ENCODE measurements at regions not wholly inside any gene's neighbourhood (a gene's known extent, or its start where the extent isn't known, plus 50 kb on each side); places are given as distances from the start of the nearest gene placed in this dataset.

DNA sequence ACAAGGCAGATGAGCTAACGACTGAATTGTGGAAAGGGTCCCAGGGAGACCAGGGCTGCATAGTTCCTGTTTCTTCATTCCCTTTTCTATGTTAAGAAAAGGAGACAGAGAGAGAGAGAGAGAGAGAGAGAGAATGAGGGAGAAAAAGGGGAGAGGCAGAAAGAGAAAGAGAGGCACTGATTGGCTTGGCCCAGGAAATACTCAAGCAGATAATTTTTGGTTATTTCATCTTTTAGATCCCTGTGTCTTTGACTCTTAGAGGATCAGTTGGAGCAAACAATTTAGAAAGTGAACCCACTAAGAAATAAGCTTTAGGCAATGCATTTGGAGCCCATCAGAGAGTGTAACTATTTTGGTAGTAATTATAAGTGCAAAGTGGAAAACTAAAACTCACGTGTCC lies 103.4 kb downstream of the CEP44 start:
- no TSS peak for BruUV-seq (replicated peaks)
- CTCF ChIA-PET: no interaction called here
- Histone ChIP-seq H4K8ac (ENCODE audit: low read depth in 2 of 2, low read length in 2 of 2) (no peak overlapping the region), H3K27me3 (ENCODE audit: control insufficient read depth, insufficient read depth, low read length) (no peaks in the 10 kb centered on the region), H4K91ac (ENCODE audit: insufficient read depth, low read depth, low read length) (no peak overlapping the region), H3K18ac (ENCODE audit: low read depth, low read length) (no peak overlapping the region), H3K14ac (replicated peaks; ENCODE audit: low read depth, low read length) (no peak overlapping the region), H3K9me1 (ENCODE audit: insufficient read depth, low read length) (no peaks in the 10 kb centered on the region), H3K9me3 (ENCODE audit: control insufficient read depth, insufficient read depth, low read length) (no peaks in the 10 kb centered on the region), H3K27ac (ENCODE audit: insufficient read depth, low read length) (no peak overlapping the region), H2AK5ac (ENCODE audit: low read depth, low read length) (no peak overlapping the region), H3K4ac (ENCODE audit: low read depth, low read length) (no peak overlapping the region), H2BK15ac (ENCODE audit: low read depth, low read length) (no peak overlapping the region), H3K4me2 (ENCODE audit: low read depth, low read length) (no peak overlapping the region), H4K5ac (ENCODE audit: low read depth, low read length) (no peak overlapping the region), H3K4me3 (ENCODE audit: insufficient read depth, low read depth, low read length) (no peak overlapping the region), H2BK120ac (ENCODE audit: low read depth, low read length) (no peak overlapping the region), H3K9ac (ENCODE audit: low read depth, low read length) (no peak overlapping the region), H2AK9ac (replicated peaks; ENCODE audit: low read depth, low read length, poor library complexity) (no peak overlapping the region), H2BK5ac (ENCODE audit: low read depth, low read length, poor library complexity, severe bottlenecking) (no peak overlapping the region), H3K79me1 (ENCODE audit: low read depth in 1 of 2, low read length in 2 of 2) (no peaks in the 10 kb centered on the region), H3K23ac (ENCODE audit: low read depth, low read length) (no peak overlapping the region), H3K4me1 (ENCODE audit: control insufficient read depth, insufficient read depth, low read length) (no peaks in the 10 kb centered on the region), H4K20me1 (ENCODE audit: insufficient read depth, low read length) (no peaks in the 10 kb centered on the region), H3K36me3 (ENCODE audit: control insufficient read depth, insufficient read depth, low read length) (no peaks in the 10 kb centered on the region), H2AFZ (replicated peaks; ENCODE audit: low read length, poor library complexity) (no peak overlapping the region), H3K56ac (ENCODE audit: extremely low read depth, insufficient read depth, low read length) (no peak overlapping the region), H2BK20ac (ENCODE audit: low read depth, low read length) (no peak overlapping the region)
- no peak for TF ChIP-seq RAD21 (IDR thresholded peaks at IDR 0.05; ENCODE audit: low read length)
- TF ChIP-seq, protein P1, sequence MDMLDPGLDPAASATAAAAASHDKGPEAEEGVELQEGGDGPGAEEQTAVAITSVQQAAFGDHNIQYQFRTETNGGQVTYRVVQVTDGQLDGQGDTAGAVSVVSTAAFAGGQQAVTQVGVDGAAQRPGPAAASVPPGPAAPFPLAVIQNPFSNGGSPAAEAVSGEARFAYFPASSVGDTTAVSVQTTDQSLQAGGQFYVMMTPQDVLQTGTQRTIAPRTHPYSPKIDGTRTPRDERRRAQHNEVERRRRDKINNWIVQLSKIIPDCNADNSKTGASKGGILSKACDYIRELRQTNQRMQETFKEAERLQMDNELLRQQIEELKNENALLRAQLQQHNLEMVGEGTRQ (IDR thresholded peaks at IDR 0.05; ENCODE audit: low read depth, low read length): no peak
- no peak for TF ChIP-seq SMC3 (IDR thresholded peaks at IDR 0.05; ENCODE audit: low read depth, low read length)
- TF ChIP-seq NFE2L2 (IDR thresholded peaks at IDR 0.05; ENCODE audit: low read depth, low read length): no peak
- TF ChIP-seq MAZ (IDR thresholded peaks at IDR 0.05; ENCODE audit: borderline replicate concordance, low read depth, low read length): no peak
- no peak for TF ChIP-seq RCOR1 (IDR thresholded peaks at IDR 0.05; ENCODE audit: insufficient replicate concordance, low read length)
- TF ChIP-seq RFX5 (IDR thresholded peaks at IDR 0.05; ENCODE audit: low read depth, low read length): no peak
- no peak for TF ChIP-seq CEBPB (IDR thresholded peaks at IDR 0.05; ENCODE audit: low read depth, low read length)
- TF ChIP-seq MAFK (IDR thresholded peaks at IDR 0.05; ENCODE audit: low read depth, low read length): no peak
- no peak for TF ChIP-seq POLR2A (IDR thresholded peaks at IDR 0.05; ENCODE audit: low read depth, low read length)
- TF ChIP-seq, protein P2, sequence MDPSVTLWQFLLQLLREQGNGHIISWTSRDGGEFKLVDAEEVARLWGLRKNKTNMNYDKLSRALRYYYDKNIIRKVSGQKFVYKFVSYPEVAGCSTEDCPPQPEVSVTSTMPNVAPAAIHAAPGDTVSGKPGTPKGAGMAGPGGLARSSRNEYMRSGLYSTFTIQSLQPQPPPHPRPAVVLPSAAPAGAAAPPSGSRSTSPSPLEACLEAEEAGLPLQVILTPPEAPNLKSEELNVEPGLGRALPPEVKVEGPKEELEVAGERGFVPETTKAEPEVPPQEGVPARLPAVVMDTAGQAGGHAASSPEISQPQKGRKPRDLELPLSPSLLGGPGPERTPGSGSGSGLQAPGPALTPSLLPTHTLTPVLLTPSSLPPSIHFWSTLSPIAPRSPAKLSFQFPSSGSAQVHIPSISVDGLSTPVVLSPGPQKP (IDR thresholded peaks at IDR 0.05; ENCODE audit: borderline replicate concordance, low read depth, low read length): no peak
- WGBS, 2 experiments (ENCODE audit: extremely low coverage in 2 of 2, insufficient read length in 1 of 2): no CpG with 5 or more reads among the region's 2 CpGs
- no peak for DNase-seq
- POLR2A ChIA-PET (ENCODE audit: unreplicated experiment): no interaction called here
- in situ Hi-C loops (cut with MboI; ENCODE audit: low sequenced_read_pairs) (no loop called here), intact Hi-C loops (cut with micrococcal nuclease) (no loop called here), dilution Hi-C loops (cut with HindIII; ENCODE audit: low sequenced_read_pairs, unreplicated experiment) (no loop called here)
- no peak for ATAC-seq (ENCODE audit: low read depth)
